ENCODE measurements at regions not wholly inside any gene's neighbourhood (a gene's known extent, or its start where the extent isn't known, plus 50 kb on each side); places are given as distances from the start of the nearest gene placed in this dataset.

DNA sequence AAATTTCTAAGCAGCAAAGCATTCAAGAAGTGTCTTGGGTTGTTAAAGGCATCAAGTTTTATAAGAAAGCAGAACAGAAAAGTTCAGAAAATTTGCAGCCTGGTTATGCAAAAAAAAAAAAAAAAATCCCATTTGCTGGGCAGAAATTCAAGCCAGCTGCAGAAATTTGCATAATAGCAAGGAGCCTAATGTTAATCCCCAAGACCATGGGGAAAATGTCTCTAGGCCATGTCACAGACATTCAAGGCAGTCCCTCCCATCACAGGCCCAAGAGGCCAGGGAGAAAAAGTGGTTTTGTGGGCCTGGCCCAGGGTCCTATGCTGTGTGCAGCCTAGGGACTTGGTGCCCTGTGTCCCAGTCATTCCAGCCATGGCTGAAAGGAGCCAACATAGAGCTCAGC lies 269.0 kb upstream of the SLC39A10 start:
- TF ChIP-seq POLR2A (IDR thresholded peaks at IDR 0.05) (no peak), EP300 (IDR thresholded peaks at IDR 0.05) (no peak), POLR2AphosphoS5 (IDR thresholded peaks at IDR 0.05) (no peak)
- TF ChIP-seq, protein P1, sequence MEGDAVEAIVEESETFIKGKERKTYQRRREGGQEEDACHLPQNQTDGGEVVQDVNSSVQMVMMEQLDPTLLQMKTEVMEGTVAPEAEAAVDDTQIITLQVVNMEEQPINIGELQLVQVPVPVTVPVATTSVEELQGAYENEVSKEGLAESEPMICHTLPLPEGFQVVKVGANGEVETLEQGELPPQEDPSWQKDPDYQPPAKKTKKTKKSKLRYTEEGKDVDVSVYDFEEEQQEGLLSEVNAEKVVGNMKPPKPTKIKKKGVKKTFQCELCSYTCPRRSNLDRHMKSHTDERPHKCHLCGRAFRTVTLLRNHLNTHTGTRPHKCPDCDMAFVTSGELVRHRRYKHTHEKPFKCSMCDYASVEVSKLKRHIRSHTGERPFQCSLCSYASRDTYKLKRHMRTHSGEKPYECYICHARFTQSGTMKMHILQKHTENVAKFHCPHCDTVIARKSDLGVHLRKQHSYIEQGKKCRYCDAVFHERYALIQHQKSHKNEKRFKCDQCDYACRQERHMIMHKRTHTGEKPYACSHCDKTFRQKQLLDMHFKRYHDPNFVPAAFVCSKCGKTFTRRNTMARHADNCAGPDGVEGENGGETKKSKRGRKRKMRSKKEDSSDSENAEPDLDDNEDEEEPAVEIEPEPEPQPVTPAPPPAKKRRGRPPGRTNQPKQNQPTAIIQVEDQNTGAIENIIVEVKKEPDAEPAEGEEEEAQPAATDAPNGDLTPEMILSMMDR (IDR thresholded peaks at IDR 0.05) = no peak
- H3K4me1 ChIP-seq = no peaks in the 10 kb centered on the region
- no peaks in the 10 kb centered on the region for H3K36me3 ChIP-seq
- H3K27me3 ChIP-seq = no peaks in the 10 kb centered on the region
- intact Hi-C loops (cut with DNase I) = no loop called here
- no peaks in the 10 kb centered on the region for H3K9me3 ChIP-seq
- no peak overlapping the region for H3K4me3 ChIP-seq
- no peak for DNase-seq
- H3K27ac ChIP-seq = no peak overlapping the region

GRCh38 chr2:195382186-195382585 lies 274.8 kb upstream of the SLC39A10 start:
- Histone ChIP-seq H3K4me1 (no peaks in the 10 kb centered on the region), H3K9me3 (no peaks in the 10 kb centered on the region), H3K36me3 (no peaks in the 10 kb centered on the region), H3K27me3 (no peaks in the 10 kb centered on the region), H3K4me3 (no peak overlapping the region), H3K27ac (no peak overlapping the region)
- WGBS, 2 donors = 26 to 31% methylated on average over 2 of the region's 2 CpGs
- DNase-seq = no peak
- TF ChIP-seq EP300 (IDR thresholded peaks at IDR 0.05) (no peak), POLR2AphosphoS5 (IDR thresholded peaks at IDR 0.05) (no peak), POLR2A (IDR thresholded peaks at IDR 0.05) (no peak)
- TF ChIP-seq, protein P1 (IDR thresholded peaks at IDR 0.05) = no peak
- intact Hi-C loops (cut with DNase I) = no loop called here

DNA sequence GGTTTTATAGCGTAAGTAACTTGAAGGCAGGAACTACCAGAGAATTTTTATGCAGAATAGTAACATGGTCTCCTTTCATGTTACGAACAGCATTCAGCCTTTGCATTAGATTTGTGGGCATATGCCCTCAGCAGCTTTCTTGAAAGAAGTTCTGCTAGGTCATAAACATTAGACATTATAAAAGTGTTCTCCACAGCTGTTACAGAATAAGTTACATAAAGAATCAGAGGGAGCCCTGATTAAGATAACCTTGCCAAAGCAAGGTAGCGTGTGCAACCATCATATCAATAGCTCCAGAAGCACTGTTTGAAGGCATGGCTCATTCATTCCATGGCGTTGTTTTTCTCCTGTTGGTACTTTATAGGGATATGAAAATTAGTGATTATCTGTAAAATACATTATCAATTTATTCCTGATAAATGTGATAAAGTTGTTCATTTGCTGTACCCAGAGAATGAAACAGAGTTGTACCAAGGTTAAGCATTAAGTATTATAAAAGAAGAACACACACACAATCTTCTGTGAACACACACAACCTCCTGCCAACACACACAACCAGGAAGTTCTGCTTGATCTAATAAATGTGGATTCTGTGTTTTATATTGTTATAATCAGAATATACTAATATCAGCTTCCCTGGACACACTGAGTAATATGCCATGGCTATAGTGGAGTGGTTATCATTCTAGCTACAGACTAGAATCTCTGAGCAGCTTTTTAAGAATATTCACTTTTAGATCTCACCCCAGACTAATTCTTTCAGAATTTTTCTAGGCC lies 286.7 kb upstream of the SLC39A10 start:
- Histone ChIP-seq H3K36me3 (no peaks in the 10 kb centered on the region), H3K27me3 (no peaks in the 10 kb centered on the region), H3K4me1 (no peaks in the 10 kb centered on the region), H3K9me3 (no peaks in the 10 kb centered on the region), H3K4me3 (no peak overlapping the region), H3K27ac (no peak overlapping the region)
- intact Hi-C loops (cut with DNase I) = no loop called here
- no peak for DNase-seq
- WGBS, 2 donors = 48 to 76% methylated on average over 4 of the region's 4 CpGs
- TF ChIP-seq EP300 (IDR thresholded peaks at IDR 0.05) (no peak), POLR2A (IDR thresholded peaks at IDR 0.05) (no peak), POLR2AphosphoS5 (IDR thresholded peaks at IDR 0.05) (no peak)

DNA sequence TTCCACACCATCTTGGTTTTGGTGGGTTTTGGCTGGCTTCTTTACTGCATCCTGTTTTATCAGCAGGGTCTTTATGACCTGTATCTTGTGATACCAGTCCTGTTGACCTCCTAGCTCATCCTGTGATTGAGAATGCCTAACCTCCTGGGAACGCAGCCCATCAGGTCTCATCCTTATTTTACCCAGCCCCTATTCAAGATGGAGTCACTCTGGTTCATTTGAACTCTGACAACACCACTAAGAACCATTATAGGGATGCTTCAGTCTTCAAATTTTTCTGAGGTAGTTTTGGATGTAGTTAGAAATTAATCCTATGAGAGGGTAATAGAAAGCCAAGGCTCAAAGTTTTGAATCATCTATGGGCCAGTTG lies 287.8 kb upstream of the SLC39A10 start:
- TF ChIP-seq POLR2AphosphoS5 (IDR thresholded peaks at IDR 0.05) (no peak), EP300 (IDR thresholded peaks at IDR 0.05) (no peak), POLR2A (IDR thresholded peaks at IDR 0.05) (no peak)
- TF ChIP-seq, protein P1 (IDR thresholded peaks at IDR 0.05) = no peak
- H3K27me3 ChIP-seq = no peaks in the 10 kb centered on the region
- no peak overlapping the region for H3K4me3 ChIP-seq
- no peak for DNase-seq
- H3K4me1 ChIP-seq = no peaks in the 10 kb centered on the region
- H3K36me3 ChIP-seq = no peaks in the 10 kb centered on the region
- WGBS, 2 donors = 0% methylated on average over 1 of the region's 1 CpG
- intact Hi-C loops (cut with DNase I) = no loop called here
- H3K27ac ChIP-seq = no peak overlapping the region
- no peaks in the 10 kb centered on the region for H3K9me3 ChIP-seq

- Histone ChIP-seq H3K36me3 (no peaks in the 10 kb centered on the region), H3K4me3 (no peak overlapping the region), H3K27ac (no peak overlapping the region), H3K27me3 (no peaks in the 10 kb centered on the region), H3K4me1 (no peaks in the 10 kb centered on the region), H3K9me3 (no peaks in the 10 kb centered on the region)
- DNase-seq = no peak
- intact Hi-C loops (cut with DNase I) = no loop called here
- TF ChIP-seq POLR2A (IDR thresholded peaks at IDR 0.05) (no peak), POLR2AphosphoS5 (IDR thresholded peaks at IDR 0.05) (no peak), EP300 (IDR thresholded peaks at IDR 0.05) (no peak)
- TF ChIP-seq, protein P1 (IDR thresholded peaks at IDR 0.05) = no peak
- WGBS, 2 donors = 82 to 88% methylated on average over 6 of the region's 6 CpGs
Observed at GRCh38 chr2:195368249-195369217, 288.5 kb upstream of the SLC39A10 start.

Measured in sigmoid colon (tissue), 6 donors.